ENCODE measurements at regions not wholly inside any gene's neighbourhood (a gene's known extent, or its start where the extent isn't known, plus 50 kb on each side); places are given as distances from the start of the nearest gene placed in this dataset.

DNA sequence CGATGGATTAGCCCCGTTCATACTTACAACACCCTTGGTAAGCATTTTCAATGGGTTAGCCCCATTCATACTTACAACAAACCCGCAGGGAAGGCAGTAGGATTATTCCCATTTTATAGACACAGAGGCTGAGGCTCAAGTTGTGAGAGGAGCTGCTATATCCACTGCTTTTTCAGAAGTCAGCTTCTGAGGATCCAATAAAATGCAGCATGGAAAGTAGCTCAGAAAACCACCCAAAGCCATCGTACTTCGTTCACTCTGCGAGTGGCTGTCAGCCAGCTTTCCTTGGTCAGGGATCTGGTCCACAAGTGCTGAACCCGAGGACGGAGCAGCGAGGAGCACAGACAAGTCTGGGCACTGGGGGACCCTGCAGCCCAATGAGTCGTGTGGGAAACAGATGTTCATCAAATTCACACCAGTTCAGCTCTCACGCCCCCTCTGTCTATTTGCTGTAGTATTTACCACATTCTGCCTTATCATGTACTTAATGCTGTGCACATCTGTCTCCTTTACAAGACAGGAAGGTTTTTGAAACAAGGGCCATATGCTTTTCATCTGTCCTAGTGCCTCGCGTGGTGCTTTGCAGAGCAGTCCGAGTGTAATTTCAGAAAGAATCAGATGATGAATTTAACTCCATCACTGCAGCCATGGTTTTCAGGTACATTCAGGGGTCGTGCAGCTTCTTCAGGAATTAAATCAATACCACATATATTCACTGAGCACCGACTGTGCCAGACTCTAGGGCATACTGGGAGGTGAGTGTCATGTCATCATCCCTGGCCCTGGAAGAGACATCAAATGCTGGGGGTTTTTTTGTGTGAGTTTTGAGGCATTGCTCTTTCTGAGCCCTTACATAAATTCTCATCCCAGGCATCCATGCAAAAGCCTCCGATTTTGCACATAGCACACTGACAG lies 256.9 kb downstream of the CDH26 start:
- DNase-seq, result no peak

DNA sequence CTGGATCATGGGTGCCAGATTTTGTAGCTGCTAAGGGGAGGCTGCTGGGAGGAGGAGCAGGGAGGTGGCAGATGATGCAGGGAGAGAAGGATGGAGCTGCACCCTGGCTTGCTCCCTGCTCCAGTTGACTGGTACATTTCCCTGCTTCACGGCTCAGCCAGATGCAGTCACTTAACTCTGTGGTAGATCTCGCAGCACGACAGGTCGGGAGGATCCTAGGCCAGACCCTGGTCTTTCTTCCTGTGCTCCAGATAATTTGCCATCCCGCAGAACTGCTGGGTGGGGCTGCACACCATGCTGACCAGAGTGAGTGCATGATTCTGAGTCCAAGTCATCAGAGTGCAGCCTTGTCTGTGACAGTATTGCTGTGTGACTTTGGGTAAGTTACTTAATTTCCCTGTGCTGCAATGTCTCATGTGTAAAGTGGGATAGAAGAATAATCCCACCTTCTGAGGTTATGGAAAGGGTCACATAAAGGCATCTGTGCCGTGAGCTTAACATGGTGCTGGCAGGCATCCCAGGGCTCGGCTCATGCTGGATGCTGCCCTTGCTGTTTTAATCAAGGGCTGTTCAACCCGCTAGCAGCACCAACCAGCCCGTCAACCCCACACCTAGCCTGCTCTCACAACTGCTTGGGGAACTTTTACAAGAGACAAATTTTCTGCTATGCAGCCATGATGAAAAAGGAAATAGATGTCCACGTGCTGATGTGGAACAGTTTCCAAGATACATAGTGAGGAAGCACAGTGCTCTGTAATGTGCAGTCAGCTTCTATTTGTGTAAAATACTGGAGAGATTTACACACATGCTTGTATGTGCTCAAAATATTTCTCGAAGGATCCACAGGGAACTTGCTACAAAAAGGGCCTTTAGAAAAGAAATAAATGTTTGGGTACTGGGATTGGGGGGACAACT lies 257.9 kb downstream of the CDH26 start:
- DNase-seq, result no peak

DNA sequence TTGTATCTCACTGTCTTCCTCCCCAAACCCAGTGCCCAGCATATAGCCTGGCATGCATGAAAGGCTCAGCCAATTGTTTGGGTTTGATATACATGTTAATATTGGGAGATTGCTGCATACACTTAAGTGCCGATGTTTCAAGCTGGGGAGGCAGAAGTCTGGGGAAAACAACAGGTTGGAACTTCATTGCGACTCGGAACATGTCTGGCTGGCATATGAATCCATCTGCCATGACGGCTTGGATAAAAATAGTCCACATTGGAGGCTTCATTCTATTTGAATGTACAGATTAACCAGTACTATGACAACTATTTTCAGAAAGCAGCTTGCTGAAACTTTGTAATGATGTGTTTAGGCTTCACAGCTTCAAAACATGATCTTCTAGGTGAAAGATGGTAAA lies 261.0 kb downstream of the CDH26 start:
- no peak for DNase-seq

DNA sequence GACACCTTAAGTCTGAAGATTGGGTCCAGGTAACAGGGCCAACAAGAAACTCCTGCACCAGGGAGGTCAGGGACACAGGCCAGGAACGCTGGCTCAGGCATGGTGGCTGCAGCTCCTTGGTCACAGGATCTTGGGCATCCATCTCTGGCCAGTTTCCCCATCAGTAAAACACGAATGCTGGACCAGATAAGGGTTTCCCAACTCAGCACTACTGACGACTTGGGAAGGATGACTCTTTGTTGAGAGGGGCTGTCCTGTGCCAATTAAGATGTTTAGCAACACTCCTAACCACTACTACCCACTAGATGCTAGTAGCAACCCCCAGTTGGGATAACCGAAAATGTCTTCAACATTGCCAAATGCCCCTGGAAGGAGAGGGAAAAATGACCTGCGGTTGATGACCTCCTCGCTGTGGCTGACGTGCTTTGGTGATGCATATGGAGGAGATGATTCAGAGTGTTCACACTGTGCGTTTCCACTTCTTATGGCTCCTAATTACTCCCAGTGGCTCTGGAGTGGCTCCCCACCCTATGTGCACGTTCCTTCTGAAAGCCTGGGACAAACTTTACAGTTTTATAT lies 261.9 kb downstream of the CDH26 start:
- no peak for DNase-seq

DNA sequence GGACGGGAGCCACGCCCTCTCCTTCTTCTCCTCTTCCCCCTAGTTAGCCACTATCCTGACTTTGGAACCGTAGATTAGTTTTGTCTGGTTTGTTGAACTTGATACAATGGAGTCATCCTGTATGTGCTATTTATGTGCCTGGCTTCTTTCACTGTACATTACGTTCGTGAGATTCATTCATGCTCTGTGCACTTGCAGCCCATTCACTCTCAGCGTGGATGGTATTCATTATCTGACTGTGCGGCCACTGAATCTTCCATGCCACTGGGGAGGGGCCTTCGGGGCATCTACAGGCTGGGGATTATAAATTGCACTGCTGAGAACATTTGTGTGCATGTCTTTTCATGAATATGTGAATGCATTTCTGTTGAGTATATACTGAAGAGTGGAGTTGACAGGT lies 262.5 kb downstream of the CDH26 start:
- no peak for DNase-seq

DNA sequence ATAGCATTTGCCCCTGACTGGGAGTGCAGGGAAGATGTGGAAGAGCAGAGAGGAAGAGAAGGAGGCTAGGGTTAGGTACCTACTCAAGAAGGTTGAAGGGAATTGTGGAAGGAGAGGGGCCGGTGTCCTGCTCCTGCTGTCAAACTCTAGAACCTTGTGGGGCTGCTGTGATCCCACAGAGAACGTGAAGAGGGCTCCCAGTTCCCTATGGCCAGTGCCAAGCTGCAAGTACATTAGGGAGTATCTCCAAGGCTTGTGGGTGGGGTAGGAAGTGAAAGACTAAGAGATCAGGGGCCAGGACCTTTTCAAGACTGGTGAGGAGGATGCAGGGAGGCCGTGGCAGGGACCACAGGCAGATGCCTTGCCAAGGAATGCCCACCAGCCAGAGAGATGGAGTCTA lies 263.4 kb downstream of the CDH26 start:
- DNase-seq, result no peak

DNA sequence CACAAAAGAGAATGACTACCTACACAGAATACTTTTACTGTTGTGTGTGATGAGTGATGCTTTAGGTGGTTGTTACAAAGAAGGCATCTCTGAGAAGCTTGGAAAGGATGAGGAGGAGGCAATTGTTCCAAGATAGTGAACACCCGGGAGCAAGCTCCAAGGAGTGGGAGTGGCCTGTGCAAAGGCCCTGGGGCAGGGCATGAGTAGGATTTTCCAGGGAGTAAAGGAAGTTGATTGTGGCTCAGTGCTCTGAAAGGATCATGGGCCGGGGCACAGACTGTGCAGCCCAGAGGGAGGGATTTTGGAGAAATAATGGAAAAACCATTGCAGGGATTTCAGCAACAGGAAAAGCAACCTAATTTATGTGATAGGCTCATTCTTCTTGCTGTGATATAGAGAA lies 264.3 kb downstream of the CDH26 start:
- no peak for DNase-seq

DNA sequence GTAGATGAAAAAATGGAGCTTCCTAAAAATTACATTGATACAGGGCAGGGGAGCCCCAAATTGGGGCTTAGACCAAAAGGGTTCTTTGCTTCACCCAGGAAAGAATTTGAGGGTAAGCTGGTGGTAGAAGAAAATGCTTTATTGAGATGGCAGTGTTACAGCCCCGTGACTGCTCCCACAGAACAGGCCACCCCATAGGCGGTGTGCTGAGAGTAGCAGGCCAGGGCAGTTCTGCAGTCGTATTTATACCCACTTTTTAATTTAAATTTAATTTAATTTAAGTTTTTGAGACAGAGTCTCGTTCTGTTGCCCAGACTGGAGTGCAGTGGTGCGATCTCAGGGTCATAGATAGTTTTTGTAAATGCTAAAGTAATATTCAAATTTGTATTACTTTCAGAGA lies 265.0 kb downstream of the CDH26 start:
- no peak for DNase-seq

DNA sequence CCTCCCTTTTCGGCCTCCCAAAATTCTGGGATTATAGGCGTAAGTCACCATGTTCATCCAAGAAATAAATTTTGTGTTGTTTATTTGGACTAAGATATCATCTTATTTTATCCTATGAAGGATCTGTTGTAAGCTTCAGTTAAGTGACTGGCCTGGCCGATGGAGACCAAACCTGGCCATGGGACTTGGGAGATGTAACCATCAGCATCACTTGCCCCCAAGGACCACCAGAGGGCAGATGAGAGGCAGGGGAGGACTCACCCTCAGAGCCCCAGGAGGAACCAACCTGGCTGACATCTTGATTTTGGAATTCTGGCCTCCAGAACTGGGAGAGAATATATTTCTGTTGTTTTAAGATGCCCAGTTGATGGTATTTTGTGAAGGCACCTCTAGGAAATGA lies 266.7 kb downstream of the CDH26 start:
- DNase-seq, result no peak

DNA sequence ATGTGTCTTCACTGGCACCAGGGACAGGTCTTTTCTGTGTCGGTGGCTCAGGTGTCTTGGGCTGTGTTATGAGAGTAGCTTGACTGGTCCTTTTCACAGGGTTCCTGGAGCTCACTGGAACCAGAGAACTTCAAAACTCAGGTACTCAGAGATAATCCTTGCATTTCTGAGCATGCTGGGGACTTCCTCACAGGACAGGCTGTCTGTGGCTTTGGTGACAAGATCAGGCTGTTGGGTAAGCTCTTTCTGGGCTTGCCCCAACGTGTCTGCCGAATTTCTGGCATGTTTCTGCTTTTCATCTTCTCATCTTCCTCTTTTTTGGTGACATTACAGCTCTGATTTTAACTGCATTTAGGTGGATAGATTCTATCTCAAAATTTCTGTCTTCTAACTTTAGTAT lies 270.0 kb downstream of the CDH26 start:
- no peak for DNase-seq

DNA sequence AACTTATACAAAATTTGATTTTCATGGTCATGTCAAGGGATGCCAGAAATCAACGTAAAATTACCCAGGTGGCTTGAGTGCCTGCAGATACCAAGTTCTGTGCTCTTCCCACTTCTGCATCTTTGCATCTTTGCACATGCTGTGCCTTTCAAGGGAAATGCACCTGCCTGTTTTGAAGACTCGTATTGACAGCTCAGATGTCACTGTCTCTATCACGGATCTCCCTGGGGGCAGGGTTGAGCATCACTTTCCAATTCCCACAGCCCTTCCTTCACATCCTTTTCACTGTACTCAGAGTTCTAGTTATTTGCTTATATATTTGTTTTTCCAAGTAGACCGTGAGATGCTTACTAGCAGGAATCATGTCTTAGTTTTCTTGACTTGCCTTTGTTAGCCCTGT lies 274.2 kb downstream of the CDH26 start:
- DNase-seq, result no peak

DNA sequence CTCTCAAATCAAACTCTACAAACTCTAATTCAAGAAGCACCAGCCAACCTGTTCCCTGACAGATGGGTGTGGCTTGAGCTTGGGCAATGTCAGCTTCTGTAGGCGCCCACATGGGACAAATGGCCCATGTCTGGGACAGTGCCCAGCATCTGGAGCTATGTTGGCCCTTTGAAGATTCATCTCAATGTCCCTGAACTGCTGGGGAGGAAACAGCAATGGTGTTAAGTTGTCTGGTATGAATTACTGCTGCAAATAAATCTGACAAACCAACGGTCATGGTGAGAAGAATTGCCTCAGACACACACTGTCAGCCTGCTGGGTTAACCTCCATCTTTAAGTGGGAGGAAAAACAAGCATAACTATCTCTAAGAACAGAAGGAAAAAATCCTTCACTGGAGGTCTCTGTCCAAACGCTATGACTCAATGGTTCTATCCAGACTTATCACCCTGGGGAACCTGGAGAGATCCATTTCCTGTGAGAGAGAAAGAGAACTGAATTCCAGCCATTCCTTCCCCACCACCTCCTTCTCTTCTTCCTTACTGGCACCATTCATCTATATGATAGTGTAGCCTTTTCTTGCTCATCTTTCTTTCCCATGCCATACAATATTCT lies 274.9 kb downstream of the CDH26 start:
- DNase-seq, result no peak

DNA sequence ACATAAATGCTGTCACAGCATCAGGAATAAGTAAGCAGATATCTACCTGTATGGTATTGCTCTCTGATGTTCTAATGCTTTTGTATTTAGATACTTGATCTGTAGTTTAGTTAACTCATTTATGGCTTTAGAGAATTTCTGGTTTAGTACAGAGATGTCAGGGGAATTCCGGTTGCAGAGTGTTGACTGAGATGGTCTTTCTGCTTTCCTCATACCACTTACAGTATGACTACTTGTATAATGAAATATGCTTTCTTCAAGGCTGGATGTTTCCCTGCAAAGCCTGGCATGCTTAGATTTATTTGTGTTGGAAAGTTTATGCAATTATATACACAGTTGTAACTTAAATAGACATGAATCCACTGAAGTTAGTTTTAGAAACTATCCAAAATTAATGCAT lies 278.4 kb downstream of the CDH26 start:
- DNase-seq, result no peak

DNA sequence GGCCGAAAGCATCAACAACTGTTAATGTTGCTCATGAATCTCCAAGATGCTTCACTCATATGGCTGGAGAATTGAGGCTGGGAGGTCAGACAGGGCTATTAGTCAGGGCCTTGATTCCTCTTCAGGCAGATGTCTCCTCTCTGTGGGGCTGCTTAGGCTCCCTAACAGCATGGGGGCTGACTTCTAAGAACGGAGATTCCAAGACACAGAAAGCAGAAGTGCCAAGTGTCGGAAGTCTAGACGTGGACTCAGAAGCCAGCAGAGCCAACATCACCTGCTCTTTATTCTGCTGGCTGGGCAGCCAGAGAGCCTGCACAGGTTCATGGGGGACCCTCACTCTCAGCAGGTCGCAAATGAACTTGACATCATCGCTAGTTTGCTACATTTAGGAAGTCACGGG lies 279.8 kb downstream of the CDH26 start:
- DNase-seq, result no peak

DNA sequence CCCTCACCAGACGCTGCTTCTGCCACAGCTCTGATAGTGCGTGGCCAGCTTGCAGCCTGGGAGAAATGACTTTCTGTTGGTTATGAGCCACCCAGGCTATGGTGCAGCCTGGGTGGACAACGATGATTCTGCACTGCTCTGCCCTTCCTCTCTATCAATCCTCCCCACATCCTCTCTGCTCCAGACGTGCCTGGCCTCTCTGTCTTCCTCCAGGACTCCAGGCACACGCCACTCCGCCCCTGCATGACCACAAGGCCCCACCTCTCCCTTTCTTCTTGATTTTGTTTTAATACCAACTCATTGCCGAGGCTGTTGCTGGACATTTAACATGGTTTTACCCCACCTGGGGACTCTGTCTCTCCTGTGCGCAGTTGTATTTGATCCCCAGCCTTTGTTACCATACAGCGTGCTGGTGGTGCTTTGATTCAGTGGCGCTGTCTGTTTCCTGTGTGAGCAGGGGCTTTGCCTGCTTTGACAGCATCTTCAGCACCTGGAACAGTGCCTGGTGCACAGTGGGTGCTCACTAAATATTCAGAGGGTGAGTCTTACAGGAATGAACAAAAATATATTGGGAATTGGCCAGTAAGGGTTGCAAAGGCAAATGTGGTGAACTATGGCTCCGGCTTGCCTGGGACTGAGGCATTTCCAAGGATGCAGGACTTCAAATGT lies 280.9 kb downstream of the CDH26 start:
- no peak for DNase-seq

DNA sequence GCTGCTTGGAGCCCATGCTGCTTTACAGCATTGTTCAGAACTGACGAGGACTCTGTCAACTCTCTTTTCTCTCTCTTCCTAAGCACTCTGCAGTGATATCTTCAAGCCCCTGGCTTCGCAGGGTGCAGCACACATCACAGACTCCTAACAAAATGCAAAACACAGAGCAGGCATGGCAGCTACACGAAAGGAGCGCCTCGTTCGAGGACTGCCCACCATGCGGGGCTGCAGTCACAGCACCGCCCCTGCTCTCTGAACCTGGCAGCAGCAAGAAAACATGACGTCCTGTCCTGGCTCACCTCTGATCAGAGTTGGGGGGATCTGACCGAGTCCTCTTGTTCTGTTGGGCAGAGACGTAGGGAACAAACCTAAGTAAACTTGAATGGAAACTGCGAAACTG lies 281.7 kb downstream of the CDH26 start:
- DNase-seq, result no peak

DNA sequence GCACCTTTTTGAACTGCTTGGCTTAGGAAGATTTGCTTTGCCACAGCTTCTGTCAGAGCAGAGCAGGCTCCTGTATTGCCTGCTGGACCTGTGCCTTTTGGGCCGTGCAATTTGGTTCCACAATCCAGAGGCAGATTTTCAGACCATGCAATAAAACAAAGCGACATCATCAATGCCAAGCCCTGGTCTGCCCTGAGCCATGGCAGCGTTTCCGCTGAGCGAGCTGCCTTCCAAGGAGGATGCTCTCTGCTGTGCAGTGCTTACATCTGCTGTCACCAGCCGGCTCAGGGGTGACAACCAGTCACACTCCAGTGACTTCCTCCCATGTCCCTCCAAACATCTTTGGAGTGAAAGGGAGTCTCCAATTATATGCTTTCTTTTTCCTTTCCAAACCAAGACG lies 282.2 kb downstream of the CDH26 start:
- DNase-seq, result no peak

DNA sequence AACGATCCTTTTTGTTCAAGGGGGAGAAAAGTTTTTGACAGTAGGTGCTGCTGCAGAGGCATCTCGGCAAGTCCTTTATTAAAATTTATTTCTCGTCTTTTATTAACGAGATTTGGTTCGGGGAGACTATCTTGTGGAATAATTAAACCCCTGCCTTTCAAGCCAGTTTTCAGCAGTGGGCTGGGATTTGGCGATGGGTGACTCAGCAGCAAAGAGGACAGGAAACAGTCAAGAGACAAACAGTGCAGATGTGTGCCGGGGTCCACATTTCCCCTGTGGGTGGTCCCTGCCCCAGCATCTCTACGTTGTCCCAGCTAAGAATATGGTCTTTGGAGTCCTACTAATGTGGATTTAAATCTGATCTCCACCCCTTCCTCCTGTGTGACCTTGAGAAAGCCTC lies 282.8 kb downstream of the CDH26 start:
- DNase-seq, result no peak

DNA sequence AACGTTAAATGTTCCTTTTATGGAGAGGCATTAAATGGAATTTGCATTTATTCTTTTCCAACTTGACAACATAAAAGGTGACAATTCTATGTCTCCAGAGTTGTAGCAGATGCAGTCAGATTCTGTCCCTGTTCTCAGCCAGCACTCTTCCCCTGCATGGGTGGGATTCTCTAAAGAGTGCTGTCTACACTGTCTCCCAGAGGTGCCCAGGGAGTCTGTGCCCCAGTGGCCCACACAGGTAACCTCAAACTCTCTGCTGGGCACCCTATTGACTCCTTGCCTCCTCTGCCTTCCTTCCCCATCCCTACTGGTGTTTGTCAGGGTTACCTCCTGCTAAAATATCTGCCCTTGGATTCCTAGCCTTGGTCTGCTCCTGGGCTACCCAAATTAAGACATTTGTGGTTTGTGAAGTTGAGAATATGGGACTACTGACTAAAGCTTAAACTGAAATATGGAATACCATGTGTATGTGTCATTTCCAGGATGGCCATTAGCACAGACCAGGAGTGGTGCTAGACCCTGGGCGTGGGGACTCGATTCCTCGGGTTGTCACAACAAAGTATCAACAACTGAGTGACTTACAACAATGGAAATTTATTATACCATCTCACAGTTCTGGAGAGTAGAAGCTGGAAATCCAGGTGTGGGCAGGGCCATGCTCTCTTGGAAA lies 284.7 kb downstream of the CDH26 start:
- no peak for DNase-seq

DNA sequence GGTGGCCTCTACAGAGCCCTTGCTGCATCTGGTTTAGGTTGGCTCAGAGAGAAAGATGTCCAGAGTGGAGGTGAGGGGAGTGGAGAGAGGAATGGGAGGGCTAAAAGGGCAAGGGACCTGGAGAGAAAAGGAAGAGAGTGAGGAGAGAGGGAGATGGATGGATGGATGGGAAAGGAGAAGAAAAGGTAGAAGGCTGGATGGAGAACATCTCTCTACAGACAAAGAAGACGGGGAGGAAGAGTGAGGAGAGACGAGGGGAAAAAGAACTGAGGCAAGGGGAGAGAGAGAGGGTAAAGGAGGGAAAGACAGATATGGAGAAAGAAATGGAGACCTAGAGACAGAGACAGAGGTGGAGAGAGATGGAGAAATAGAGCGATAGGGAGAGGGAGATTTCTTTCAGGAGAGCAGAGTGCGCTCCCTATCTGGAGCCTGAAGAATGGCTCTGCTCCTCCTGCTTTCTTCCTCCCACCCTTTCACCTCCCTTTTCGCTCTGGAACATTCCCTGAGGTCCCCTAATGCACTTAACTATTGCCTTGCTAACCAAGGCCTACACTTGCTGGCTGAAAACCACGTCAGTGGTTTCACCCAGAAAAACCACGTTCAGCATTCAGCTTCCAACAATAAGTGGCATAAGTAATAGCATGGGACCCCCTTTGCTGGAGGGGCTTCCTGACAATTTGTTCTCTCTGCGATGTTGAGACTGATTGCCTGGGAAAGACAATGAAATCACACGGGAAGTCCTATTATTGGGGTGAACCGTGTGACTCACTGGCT lies 286.3 kb downstream of the CDH26 start:
- DNase-seq, result no peak

DNA sequence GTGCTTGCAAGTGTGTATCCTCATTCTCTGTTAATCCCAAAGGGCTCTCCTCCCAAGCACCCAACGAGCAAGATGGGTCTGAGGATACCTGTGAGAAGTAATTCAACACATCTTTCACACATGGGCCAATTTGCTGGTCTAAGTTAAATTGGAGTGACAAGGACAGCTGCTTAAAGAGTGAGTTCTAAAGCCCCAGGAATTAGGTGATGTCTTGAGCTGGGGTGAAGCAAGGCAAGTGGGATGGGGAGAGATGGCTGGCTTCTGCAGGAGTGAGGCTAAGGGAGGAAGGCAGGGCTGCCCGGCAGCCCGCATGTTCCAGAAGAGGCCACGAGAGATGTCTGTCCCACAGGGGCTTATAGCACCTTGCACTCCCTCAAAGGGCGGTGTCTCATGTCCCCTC lies 288.5 kb downstream of the CDH26 start:
- no peak for DNase-seq
